Stimulated activated naive CD4-positive, alpha-beta T cell (primary cell): ENCODE measurements at regions not wholly inside any gene's neighbourhood (a gene's known extent, or its start where the extent isn't known, plus 50 kb on each side); places are given as distances from the start of the nearest gene placed in this dataset.

Experiments used
- DNase-seq, 6 experiments: peaks; one replicate each; lab custom pipeline; 2025; lab: John Stamatoyannopoulos, UW

GRCh38 chr3:168239287-168239686 lies 143.6 kb upstream of the GOLIM4 start:
- no peak for DNase-seq

- DNase-seq = no peak
Measured at GRCh38 chr3:168233001-168233400, 137.3 kb upstream of the GOLIM4 start.

- no peak for DNase-seq
Measured at GRCh38 chr3:168223085-168223484, 127.4 kb upstream of the GOLIM4 start.

- no peak for DNase-seq
Measured at GRCh38 chr3:168220556-168220955, 124.8 kb upstream of the GOLIM4 start.

- DNase-seq = no peak
Measured at GRCh38 chr3:168219530-168219929, 123.8 kb upstream of the GOLIM4 start.

- no peak for DNase-seq
Measured at GRCh38 chr3:168218600-168218999, 122.9 kb upstream of the GOLIM4 start.

GRCh38 chr3:168216851-168217250 lies 121.1 kb upstream of the GOLIM4 start:
- no peak for DNase-seq

- no peak for DNase-seq
Measured at GRCh38 chr3:168213920-168214319, 118.2 kb upstream of the GOLIM4 start.

- DNase-seq = no peak
Measured at GRCh38 chr3:168212664-168213285, 117.1 kb upstream of the GOLIM4 start.

- no peak for DNase-seq
Measured at GRCh38 chr3:168205451-168205850, 109.7 kb upstream of the GOLIM4 start.

- no peak for DNase-seq
Measured at GRCh38 chr3:168197162-168197561, 101.4 kb upstream of the GOLIM4 start.

GRCh38 chr3:168191856-168192255 lies 96.1 kb upstream of the GOLIM4 start:
- no peak for DNase-seq

GRCh38 chr3:168187233-168187632 lies 91.5 kb upstream of the GOLIM4 start:
- no peak for DNase-seq

GRCh38 chr3:168186293-168186983 lies 90.7 kb upstream of the GOLIM4 start:
- DNase-seq = no peak

- no peak for DNase-seq
Measured at GRCh38 chr3:168183774-168184173, 88.0 kb upstream of the GOLIM4 start.

- no peak for DNase-seq
Measured at GRCh38 chr3:168168743-168169142, 73.0 kb upstream of the GOLIM4 start.

GRCh38 chr3:168165390-168166269 lies 69.9 kb upstream of the GOLIM4 start:
- DNase-seq = peak in 1 of 6 experiments; percentile 14

GRCh38 chr3:168162172-168162571 lies 66.4 kb upstream of the GOLIM4 start:
- DNase-seq = no peak

- DNase-seq = no peak
Measured at GRCh38 chr3:168161696-168162095, 66.0 kb upstream of the GOLIM4 start.

GRCh38 chr3:168157903-168158302 lies 62.2 kb upstream of the GOLIM4 start:
- no peak for DNase-seq

- DNase-seq = no peak
Measured at GRCh38 chr3:168157099-168157700, 61.5 kb upstream of the GOLIM4 start.

GRCh38 chr3:168156479-168156878 lies 60.8 kb upstream of the GOLIM4 start:
- no peak for DNase-seq
